Endodermal cell (in vitro differentiated cells): ENCODE measurements at regions not wholly inside any gene's neighbourhood (a gene's known extent, or its start where the extent isn't known, plus 50 kb on each side); places are given as distances from the start of the nearest gene placed in this dataset.
"Not testable (repeated sequence)": the region's sequence is repeated elsewhere in the genome, so short reads cannot be mapped to it uniquely, and the experiment has no call there.

Source experiments
- DNase-seq: peaks from one replicate; pipeline ENCODE4 v3.0.0-alpha.2; 2017
- H3K27ac ChIP-seq: 2 replicates; pipeline ENCODE4 v1.5.1; 2013; ENCODE audit warnings: mild to moderate bottlenecking, low read depth, low read length, moderate library complexity
- H3K27me3 ChIP-seq: 2 replicates; pipeline ENCODE4 v1.6.1; 2013; ENCODE audit warnings: mild to moderate bottlenecking, low read length, moderate library complexity; ENCODE audit not compliant: insufficient read depth, control insufficient read depth, poor library complexity, severe bottlenecking
- H3K36me3 ChIP-seq: 2 replicates; pipeline ENCODE4 v1.7.0; 2013; ENCODE audit warnings: mild to moderate bottlenecking, low read length, moderate library complexity; ENCODE audit not compliant: control insufficient read depth, insufficient read depth
- H3K4me1 ChIP-seq: one replicate; pipeline ENCODE4 v1.7.0; 2013; ENCODE audit warnings: low read length; ENCODE audit not compliant: control insufficient read depth, insufficient read depth
- H3K4me3 ChIP-seq: 2 replicates; pipeline ENCODE4 v1.5.1; 2013; ENCODE audit warnings: mild to moderate bottlenecking, low read length, moderate library complexity
- H3K9ac ChIP-seq: 2 replicates; pipeline ENCODE4 v1.6.1; 2013; ENCODE audit warnings: mild to moderate bottlenecking, low read length, moderate library complexity; ENCODE audit not compliant: poor library complexity, severe bottlenecking; ENCODE audit errors: extremely low read depth
- H3K9me3 ChIP-seq: 2 replicates; pipeline ENCODE4 v1.6.1; 2013; ENCODE audit warnings: mild to moderate bottlenecking, low read length, moderate library complexity; ENCODE audit not compliant: control insufficient read depth
- H3K27ac Mint-ChIP-seq: 2 replicates; pipeline ENCODE4 v1.8.0; 2020; ENCODE audit warnings: mixed read lengths
- H3K27me3 Mint-ChIP-seq: 2 replicates; pipeline ENCODE4 v1.8.0; 2021; ENCODE audit warnings: mild to moderate bottlenecking, mixed read lengths; ENCODE audit not compliant: insufficient read depth
- H3K36me3 Mint-ChIP-seq: 2 replicates; pipeline ENCODE4 v1.8.0; 2020; ENCODE audit warnings: low read depth, mixed read lengths
- H3K4me1 Mint-ChIP-seq: 2 replicates; pipeline ENCODE4 v1.8.0; 2020; ENCODE audit warnings: mixed read lengths
- H3K4me3 Mint-ChIP-seq: 2 replicates; pipeline ENCODE4 v1.8.0; 2020; ENCODE audit warnings: mild to moderate bottlenecking, moderate library complexity, mixed read lengths
- H3K9me3 Mint-ChIP-seq: 2 replicates; pipeline ENCODE4 v1.8.0; 2020; ENCODE audit warnings: mild to moderate bottlenecking, mixed read lengths
- CTCF ChIP-seq: fragments of 200-600 bp; sonication (generic); conservative IDR thresholded peaks from 2 replicates; pipeline ENCODE4 v1.5.0; 2021; ENCODE audit warnings: antibody characterized with exemption, mild to moderate bottlenecking
- WGBS, 2 experiments: methylation state at CpG; one replicate each; pipeline versions ENCODE4 v1.1.5 to v1.1.7; 2013; ENCODE audit warnings: missing lambda C conversion rate in 2 of 2, mixed read lengths in 1 of 2; ENCODE audit not compliant: insufficient coverage in 1 of 2, insufficient read length in 1 of 2; 5-methylcytosine and 5-hydroxymethylcytosine counted together

- DNase-seq: no peak
- Histone ChIP-seq H3K9ac (no peak overlapping the region), H3K9me3 (peaks cover 25% of the 10 kb centered on the region), H3K4me3 (no peak overlapping the region), H3K36me3 (no peaks in the 10 kb centered on the region), H3K4me1 (no peaks in the 10 kb centered on the region), H3K27me3 (no peaks in the 10 kb centered on the region), H3K27ac (no peak overlapping the region)
- Mint-ChIP-seq H3K36me3 (peaks cover 2% of the 10 kb centered on the region), H3K4me1 (peaks cover 2% of the 10 kb centered on the region), H3K4me3 (no peak overlapping the region), H3K27ac (no peak overlapping the region), H3K9me3 (peaks cover 27% of the 10 kb centered on the region), H3K27me3 (no peaks in the 10 kb centered on the region)
- TF ChIP-seq CTCF: no peak
- WGBS, 2 experiments: 75 to 87% methylated on average over 1 to 3 of the region's 4 CpGs
These were observed 764.9 kb upstream of the AUTS2 start for GRCh38 chr7:68833422-68833821.

GRCh38 chr7:68839014-68839413 is 759.3 kb upstream of the AUTS2 start:
- Histone ChIP-seq H3K9me3 (no peaks in the 10 kb centered on the region), H3K27me3 (no peaks in the 10 kb centered on the region), H3K9ac (no peak overlapping the region), H3K36me3 (no peaks in the 10 kb centered on the region), H3K27ac (no peak overlapping the region), H3K4me3 (no peak overlapping the region), H3K4me1 (no peaks in the 10 kb centered on the region)
- no peak for TF ChIP-seq CTCF
- H3K27me3 Mint-ChIP-seq: no peaks in the 10 kb centered on the region
- no peak overlapping the region for H3K27ac Mint-ChIP-seq
- no peaks in the 10 kb centered on the region for H3K36me3 Mint-ChIP-seq
- peaks cover 2% of the 10 kb centered on the region for H3K4me1 Mint-ChIP-seq
- no peak for DNase-seq
- no peaks in the 10 kb centered on the region for H3K9me3 Mint-ChIP-seq
- WGBS, 2 experiments: 98 to 99% methylated on average over 4 to 9 of the region's 9 CpGs
- no peak overlapping the region for H3K4me3 Mint-ChIP-seq

GRCh38 chr7:68840991-68841390 is 757.3 kb upstream of the AUTS2 start:
- Mint-ChIP-seq H3K4me1 (peaks cover 2% of the 10 kb centered on the region), H3K36me3 (no peaks in the 10 kb centered on the region), H3K27ac (no peak overlapping the region), H3K9me3 (peaks cover 12% of the 10 kb centered on the region), H3K4me3 (no peak overlapping the region), H3K27me3 (no peaks in the 10 kb centered on the region)
- Histone ChIP-seq H3K36me3 (no peaks in the 10 kb centered on the region), H3K27ac (no peak overlapping the region), H3K4me1 (no peaks in the 10 kb centered on the region), H3K9me3 (no peaks in the 10 kb centered on the region), H3K27me3 (no peaks in the 10 kb centered on the region), H3K9ac (no peak overlapping the region), H3K4me3 (no peak overlapping the region)
- TF ChIP-seq CTCF: no peak
- WGBS, 2 experiments: 82 to 92% methylated on average over 9 of the region's 9 CpGs
- no peak for DNase-seq

GRCh38 chr7:68843985-68844384 is 754.3 kb upstream of the AUTS2 start:
- not testable (repeated sequence) for H3K27ac ChIP-seq, H3K4me3 Mint-ChIP-seq, H3K27ac Mint-ChIP-seq, H3K9ac ChIP-seq, DNase-seq, H3K9me3 ChIP-seq, H3K4me3 ChIP-seq, H3K4me1 ChIP-seq, H3K27me3 ChIP-seq, H3K4me1 Mint-ChIP-seq, H3K36me3 Mint-ChIP-seq, H3K36me3 ChIP-seq
- peaks cover 25% of the 10 kb centered on the region for H3K9me3 Mint-ChIP-seq
- WGBS, 2 experiments: 90 to 95% methylated on average over 5 to 6 of the region's 6 CpGs
- H3K27me3 Mint-ChIP-seq: peaks cover 10% of the 10 kb centered on the region
